H1 (cell line): ENCODE measurements at regions not wholly inside any gene's neighbourhood (a gene's known extent, or its start where the extent isn't known, plus 50 kb on each side); places are given as distances from the start of the nearest gene placed in this dataset.

Experiments
- CTCF ChIA-PET: fragments of 300-600 bp; sonication (Branson Sonifier 250); formaldehyde crosslinking; loops from one replicate; lab custom pipeline; 2021; ENCODE audit not compliant: partially characterized antibody; lab: Charles Lee
- POLR2A ChIA-PET: fragments of 300-600 bp; sonication (Branson Sonifier 250); formaldehyde crosslinking; loops from one replicate; lab custom pipeline; 2021; ENCODE audit warnings: inconsistent platforms; ENCODE audit not compliant: partially characterized antibody; lab: Charles Lee
- DNase-seq, 2 experiments: peaks; one replicate each; pipeline versions ENCODE4 v3.0.0 to v3.0.0-alpha.2; 2010 to 2022; ENCODE audit warnings: low spot score in 2 of 2, low read depth in 1 of 2, mixed read lengths in 1 of 2
- FAIRE-seq: peaks from 2 replicates; lab custom pipeline; 2011; peaks lifted over from hg19 to GRCh38; lab: Jason Lieb, UNC
- H2AFZ ChIP-seq: 2 replicates; pipeline ENCODE4 v1.8.1; 2012; ENCODE audit warnings: low read length, inconsistent platforms
- H2AK5ac ChIP-seq: 2 replicates; pipeline ENCODE4 v1.6.1; 2013; ENCODE audit warnings: low read depth, low read length
- H2BK120ac ChIP-seq: replicated peaks from 2 replicates; pipeline ENCODE3; 2013; ENCODE audit warnings: low read depth, low read length, inconsistent platforms
- H2BK12ac ChIP-seq: 2 replicates; pipeline ENCODE4 v1.6.1; 2013; ENCODE audit warnings: low read depth, low read length
- H2BK15ac ChIP-seq: 2 replicates; pipeline ENCODE4 v1.6.1; 2013; ENCODE audit warnings: low read length
- H2BK20ac ChIP-seq: 2 replicates; pipeline ENCODE4 v1.6.1; 2013; ENCODE audit warnings: low read length
- H2BK5ac ChIP-seq: 2 replicates; pipeline ENCODE4 v1.6.1; 2013; ENCODE audit warnings: low read depth, low read length
- H3K14ac ChIP-seq: 2 replicates; pipeline ENCODE4 v1.6.1; 2013; ENCODE audit warnings: inconsistent platforms; ENCODE audit not compliant: insufficient read length
- H3K18ac ChIP-seq: 2 replicates; pipeline ENCODE4 v1.6.1; 2013; ENCODE audit warnings: low read length; ENCODE audit errors: extremely low read depth
- H3K23ac ChIP-seq: 2 replicates; pipeline ENCODE4 v1.6.1; 2013; ENCODE audit warnings: inconsistent platforms; ENCODE audit not compliant: insufficient read length
- H3K23me2 ChIP-seq: 2 replicates; pipeline ENCODE4 v1.6.1; 2013; ENCODE audit warnings: low read depth, low read length
- H3K27ac ChIP-seq: 2 replicates; pipeline ENCODE4 v1.6.1; 2011; ENCODE audit warnings: low read depth, low read length, inconsistent platforms
- H3K27me3 ChIP-seq, 4 experiments: replicated peaks in 1 of 4; 1 replicate in 1 of 4; 2 replicates in 3 of 4; pipeline versions ENCODE4 v1.6.1 to v1.8.1; 2011 to 2013; ENCODE audit warnings: low read length in 3 of 4, mild to moderate bottlenecking in 3 of 4, inconsistent platforms in 2 of 4, mixed read lengths in 2 of 4, moderate library complexity in 1 of 4; ENCODE audit not compliant: control insufficient read depth in 3 of 4, insufficient read depth in 3 of 4; ENCODE audit errors: extremely low read depth in 1 of 4
- H3K36me3 ChIP-seq, 4 experiments: 2 replicates each; pipeline versions ENCODE4 v1.6.1 to v1.8.1; 2011 to 2013; ENCODE audit warnings: mild to moderate bottlenecking in 4 of 4, low read length in 3 of 4, moderate library complexity in 2 of 4, control low read depth in 1 of 4, inconsistent platforms in 1 of 4; ENCODE audit not compliant: insufficient read depth in 4 of 4, control insufficient read depth in 2 of 4
- H3K4ac ChIP-seq: replicated peaks from 2 replicates; pipeline ENCODE3; 2013; ENCODE audit warnings: low read length, low read depth, mixed read lengths, inconsistent platforms; ENCODE audit not compliant: insufficient read length
- H3K4me1 ChIP-seq, 4 experiments: replicated peaks in 1 of 4; 1 replicate in 1 of 4; 2 replicates in 3 of 4; pipeline versions ENCODE4 v1.6.1 to v1.8.1; 2011 to 2013; ENCODE audit warnings: low read length in 3 of 4, inconsistent platforms in 2 of 4, mixed read lengths in 1 of 4; ENCODE audit not compliant: insufficient read depth in 4 of 4, control insufficient read depth in 3 of 4
- H3K4me2 ChIP-seq, 2 experiments: 2 replicates each; pipeline versions ENCODE4 v1.6.1 to v1.8.1; 2011 to 2013; ENCODE audit warnings: low read depth in 2 of 2, low read length in 2 of 2, control low read depth in 1 of 2, inconsistent platforms in 1 of 2, mild to moderate bottlenecking in 1 of 2; ENCODE audit not compliant: insufficient read depth in 1 of 2
- H3K4me3 ChIP-seq, 4 experiments: fragments of 200-600, 300-600 bp in 1 of 4; sonication (generic), shearing (Covaris generic), sonication (Bioruptor Twin) in 1 of 4; 2 replicates each; pipeline versions ENCODE4 v1.5.1 to v1.8.1; 2011 to 2016; ENCODE audit warnings: low read length in 4 of 4, low read depth in 3 of 4, control low read depth in 2 of 4, inconsistent platforms in 2 of 4, mild to moderate bottlenecking in 2 of 4, mixed read lengths in 1 of 4, moderate library complexity in 1 of 4; ENCODE audit not compliant: insufficient read depth in 2 of 4; ENCODE audit errors: extremely low read depth in 1 of 4
- H3K56ac ChIP-seq: replicated peaks from 2 replicates; pipeline ENCODE3; 2013; ENCODE audit warnings: low read depth, mild to moderate bottlenecking, mixed read lengths, low read length, inconsistent platforms; ENCODE audit not compliant: insufficient read length
- H3K79me1 ChIP-seq: 2 replicates; pipeline ENCODE4 v1.6.1; 2013; ENCODE audit warnings: low read depth, low read length, control low read depth
- H3K79me2 ChIP-seq, 2 experiments: 2 replicates each; pipeline versions ENCODE4 v1.6.1 to v1.8.1; 2012 to 2013; ENCODE audit warnings: low read length in 2 of 2, mild to moderate bottlenecking in 2 of 2, inconsistent platforms in 1 of 2; ENCODE audit not compliant: insufficient read depth in 2 of 2, control insufficient read depth in 1 of 2
- H3K9ac ChIP-seq, 4 experiments: replicated peaks in 1 of 4; 1 replicate in 1 of 4; 2 replicates in 3 of 4; pipeline versions ENCODE4 v1.6.1 to v1.8.1; 2011 to 2013; ENCODE audit warnings: low read depth in 3 of 4, low read length in 3 of 4, control low read depth in 2 of 4, mild to moderate bottlenecking in 2 of 4, moderate library complexity in 2 of 4, inconsistent platforms in 1 of 4; ENCODE audit errors: extremely low read depth in 1 of 4
- H3K9me3 ChIP-seq, 2 experiments: 2 replicates each; pipeline versions ENCODE4 v1.6.1 to v1.8.1; 2012 to 2013; ENCODE audit warnings: mild to moderate bottlenecking in 2 of 2, moderate library complexity in 2 of 2, control low read depth in 1 of 2, inconsistent platforms in 1 of 2, low read depth in 1 of 2, low read length in 1 of 2, mixed read lengths in 1 of 2; ENCODE audit not compliant: insufficient read depth in 2 of 2
- H4K20me1 ChIP-seq, 2 experiments: replicated peaks in 1 of 2; 2 replicates each; pipeline versions ENCODE3 to v1.8.1; 2011 to 2013; ENCODE audit warnings: inconsistent platforms in 2 of 2, low read length in 2 of 2, mild to moderate bottlenecking in 1 of 2; ENCODE audit not compliant: insufficient read depth in 2 of 2, control insufficient read depth in 1 of 2
- H4K5ac ChIP-seq: 2 replicates; pipeline ENCODE4 v1.6.1; 2013; ENCODE audit warnings: low read length, low read depth, mixed read lengths, inconsistent platforms; ENCODE audit not compliant: insufficient read length
- H4K8ac ChIP-seq: 2 replicates; pipeline ENCODE4 v1.8.0; 2013; ENCODE audit warnings: mild to moderate bottlenecking, moderate library complexity, low read length, inconsistent platforms; ENCODE audit not compliant: insufficient read depth; ENCODE audit errors: extremely low read depth
- H4K91ac ChIP-seq: replicated peaks from 2 replicates; pipeline ENCODE3; 2013; ENCODE audit warnings: low read length, mixed read lengths, inconsistent platforms; ENCODE audit not compliant: insufficient read length
- ASH2L ChIP-seq: fragments of 200-600, 300-600 bp; sonication (generic); IDR thresholded peaks from one replicate; pipeline ENCODE4 v1.7.1; 2017; ENCODE audit warnings: low read length
- ATF3 ChIP-seq: IDR thresholded peaks from 2 replicates; pipeline ENCODE4 v1.6.1; 2011; ENCODE audit warnings: low read depth, mild to moderate bottlenecking, low read length; ENCODE audit not compliant: insufficient read depth
- BACH1 ChIP-seq: IDR thresholded peaks from 2 replicates; pipeline ENCODE4 v1.6.1; 2012; ENCODE audit warnings: low read length, improper control_type of control experiment
- CREB1 ChIP-seq: IDR thresholded peaks from 2 replicates; pipeline ENCODE4 v1.6.1; 2012; ENCODE audit warnings: inconsistent platforms
- E2F6 ChIP-seq: IDR thresholded peaks from 2 replicates; pipeline ENCODE4 v1.6.1; 2012; ENCODE audit warnings: inconsistent platforms
- GTF2F1 ChIP-seq: IDR thresholded peaks from 2 replicates; pipeline ENCODE4 v1.6.1; 2012; ENCODE audit warnings: low read depth, low read length, improper control_type of control experiment, borderline replicate concordance
- HDAC2 ChIP-seq, 2 experiments: fragments of 300-600 bp in 1 of 2; sonication (generic) in 1 of 2; IDR thresholded peaks; 2 replicates each; pipeline ENCODE4 v1.6.1; 2011 to 2012; ENCODE audit warnings: low read depth in 2 of 2, low read length in 2 of 2, mild to moderate bottlenecking in 2 of 2, moderate library complexity in 2 of 2, borderline replicate concordance in 1 of 2, inconsistent platforms in 1 of 2
- JUN ChIP-seq: IDR thresholded peaks from 2 replicates; pipeline ENCODE4 v1.6.1; 2011; ENCODE audit warnings: low read depth, mild to moderate bottlenecking, improper control_type of control experiment, low read length
- KDM1A ChIP-seq: fragments of 200-600, 300-600 bp; sonication (generic); IDR thresholded peaks from 2 replicates; pipeline ENCODE4 v1.7.1; 2016; ENCODE audit warnings: mild to moderate bottlenecking, low read length, borderline replicate concordance
- KDM5A ChIP-seq: fragments of 200-600 bp; IDR thresholded peaks from 2 replicates; pipeline ENCODE4 v1.7.1; 2012; ENCODE audit warnings: mild to moderate bottlenecking, low read length, inconsistent platforms, mixed read lengths
- MAFK ChIP-seq: IDR thresholded peaks from 2 replicates; pipeline ENCODE4 v1.6.1; 2012; ENCODE audit warnings: low read depth, mild to moderate bottlenecking, improper control_type of control experiment, low read length
- RXRA ChIP-seq: IDR thresholded peaks from 2 replicates; pipeline ENCODE4 v1.6.1; 2011; ENCODE audit warnings: low read depth, mild to moderate bottlenecking, low read length, moderate library complexity; ENCODE audit not compliant: insufficient read depth
- SP4 ChIP-seq: IDR thresholded peaks from 2 replicates; pipeline ENCODE4 v1.6.1; 2012; ENCODE audit warnings: low read length, inconsistent platforms
- SRF ChIP-seq: IDR thresholded peaks from 2 replicates; pipeline ENCODE4 v1.6.1; 2011; ENCODE audit warnings: mild to moderate bottlenecking, low read depth, low read length, moderate library complexity
- SUZ12 ChIP-seq: fragments of 200-600 bp; sonication (generic); IDR thresholded peaks from 2 replicates; pipeline ENCODE4 v1.6.1; 2012; ENCODE audit warnings: mild to moderate bottlenecking, inconsistent platforms, low read length, moderate library complexity, mixed read lengths
- WGBS, 2 experiments: shearing (Covaris generic) in 1 of 2; methylation state at CpG; one replicate each; pipeline versions ENCODE4 v1.1.6 to v1.1.7; 2013 to 2015; ENCODE audit warnings: low lambda C conversion rate in 2 of 2, mixed read lengths in 2 of 2, inconsistent platforms in 1 of 2, low coverage in 1 of 2, missing lambda C conversion rate in 1 of 2; ENCODE audit not compliant: insufficient replicate concordance in 2 of 2, insufficient coverage in 1 of 2, insufficient read length in 1 of 2; ENCODE audit errors: extremely low coverage in 1 of 2, missing lambda C conversion rate in 1 of 2; 5-methylcytosine and 5-hydroxymethylcytosine counted together

GRCh38 chr7:4549681-4550080, 132.4 kb upstream of the FOXK1 start:
- Histone ChIP-seq H2BK20ac (no peak overlapping the region), H3K56ac (no peak overlapping the region), H4K91ac (no peak overlapping the region), H3K18ac (no peak overlapping the region), H3K27me3 (no peaks in the 10 kb centered on the region), H3K79me2 (no peaks in the 10 kb centered on the region), H3K4me1 (no peaks in the 10 kb centered on the region), H2BK15ac (no peak overlapping the region), H2AFZ (no peak overlapping the region), H3K36me3 (no peaks in the 10 kb centered on the region), H4K5ac (no peak overlapping the region), H2BK12ac (no peak overlapping the region), H4K8ac (no peak overlapping the region), H3K9me3 (peaks cover 38 to 51% of the 10 kb centered on the region in 2 experiments), H3K23me2 (no peaks in the 10 kb centered on the region), H3K23ac (no peak overlapping the region), H3K4me2 (no peak overlapping the region), H3K79me1 (no peaks in the 10 kb centered on the region), H3K9ac (no peak overlapping the region), H4K20me1 (no peaks in the 10 kb centered on the region), H3K4me3 (no peak overlapping the region), H3K4ac (no peak overlapping the region), H3K14ac (no peak overlapping the region), H2AK5ac (no peak overlapping the region), H2BK120ac (no peak overlapping the region), H2BK5ac (no peak overlapping the region), H3K27ac (no peak overlapping the region)
- ChIA-PET POLR2A (no interaction called here), CTCF (interaction anchor here (0.5 kb wide), 1 partner anchor 321 kb away, joined by 3 read pairs; no protein-coding TSS in a partner anchor)
- FAIRE-seq (no peak), DNase-seq (no peak)
- WGBS, 2 experiments = 73% methylated on average over 1 of the region's 1 CpG; no CpG with 5 or more reads in 1 of the 2 experiments
- no peak for TF ChIP-seq SUZ12
- TF ChIP-seq CREB1 = no peak
- TF ChIP-seq HDAC2 (IDR thresholded peaks at IDR 0.05; ENCODE audit: borderline replicate concordance in 1 of 2, low read depth in 2 of 2, low read length in 2 of 2) = no peak
- TF ChIP-seq SRF = no peak
- no peak for TF ChIP-seq KDM5A
- no peak for TF ChIP-seq ATF3
- TF ChIP-seq BACH1 = no peak
- TF ChIP-seq E2F6 = no peak
- TF ChIP-seq ASH2L = no peak
- no peak for TF ChIP-seq RXRA
- TF ChIP-seq KDM1A = no peak
- no peak for TF ChIP-seq GTF2F1
- TF ChIP-seq SP4 = no peak
- no peak for TF ChIP-seq JUN
- TF ChIP-seq MAFK = no peak
